HCT116 (cell line): ENCODE measurements at regions not wholly inside any gene's neighbourhood (a gene's known extent, or its start where the extent isn't known, plus 50 kb on each side); places are given as distances from the start of the nearest gene placed in this dataset.

Experiments
- ATAC-seq: fragments of 200-7000 bp; cut with Tn5 transposase; 2 replicates; pipeline ENCODE4 v1.9.1; 2020; ENCODE audit warnings: mild to moderate bottlenecking, moderate library complexity
- BruUV-seq: library from RNA; stranded (reverse); fragments of 400-500 nt; replicated peaks from 2 replicates; lab custom pipeline; 2021; lab: Mats Ljungman, UMichigan
- CTCF ChIA-PET: fragments of 300-600 bp; sonication (Branson Sonifier 250); formaldehyde crosslinking; loops from one replicate; lab custom pipeline; 2021; ENCODE audit warnings: antibody characterized with exemption; lab: Charles Lee
- POLR2A ChIA-PET: fragments of 300-600, 350-600 bp; sonication (Branson Sonifier 250); formaldehyde crosslinking; loops from one replicate; lab custom pipeline; 2021; ENCODE audit warnings: antibody characterized with exemption; lab: Charles Lee
- RAD21 ChIA-PET, 2 experiments: fragments of 300-600 bp; sonication (Branson Sonifier 250); formaldehyde crosslinking; loops; one replicate each; lab custom pipeline; 2023; ENCODE audit warnings: low total read pairs in 2 of 2; ENCODE audit not compliant: uncharacterized antibody in 2 of 2, unreplicated experiment in 2 of 2, low non-redundant PET in 1 of 2; lab: Charles Lee
- DNase-seq: peaks from one replicate; pipeline ENCODE4 v3.0.0-alpha.2; 2010; ENCODE audit warnings: low read depth, low spot score
- H2AFZ ChIP-seq: fragments of 200-600 bp; shearing (Covaris generic), sonication (generic); 2 replicates; pipeline ENCODE4 v1.6.1; 2017; ENCODE audit warnings: low read depth, mixed run types, mixed read lengths, antibody characterized with exemption, low read length; ENCODE audit not compliant: poor library complexity, severe bottlenecking
- H3K27ac ChIP-seq: 2 replicates; pipeline ENCODE4 v1.5.1; 2012; ENCODE audit warnings: low read depth, low read length
- H3K27me3 ChIP-seq: fragments of 200-600 bp; sonication (generic); 2 replicates; pipeline ENCODE4 v1.6.1; 2016; ENCODE audit warnings: mixed run types, low read length, mixed read lengths; ENCODE audit not compliant: insufficient read depth
- H3K36me3 ChIP-seq, 2 experiments: fragments of 200-500 bp in 1 of 2; fragments of 200-600 bp in 1 of 2; sonication (Bioruptor generic) in 1 of 2; sonication (generic) in 1 of 2; 2 replicates each; pipeline versions ENCODE4 v1.5.1 to v1.6.1; 2014 to 2016; ENCODE audit warnings: low read length in 2 of 2, inconsistent platforms in 1 of 2, mixed read lengths in 1 of 2, mixed run types in 1 of 2; ENCODE audit not compliant: insufficient read depth in 2 of 2, control insufficient read depth in 1 of 2
- H3K4me1 ChIP-seq, 2 experiments: fragments of 200-600 bp in 1 of 2; sonication (generic) in 1 of 2; 2 replicates each; pipeline versions ENCODE4 v1.5.1 to v1.6.1; 2012 to 2017; ENCODE audit warnings: low read length in 2 of 2, inconsistent platforms in 1 of 2, mild to moderate bottlenecking in 1 of 2, mixed read lengths in 1 of 2, mixed run types in 1 of 2, moderate library complexity in 1 of 2; ENCODE audit not compliant: insufficient read depth in 2 of 2, control insufficient read depth in 1 of 2
- H3K4me2 ChIP-seq: fragments of 200-600 bp; sonication (generic); 2 replicates; pipeline ENCODE4 v1.6.1; 2017; ENCODE audit warnings: mixed run types, low read length, mixed read lengths
- H3K4me3 ChIP-seq, 2 experiments: fragments of 200-600 bp in 1 of 2; sonication (generic) in 1 of 2; replicated peaks in 1 of 2; 2 replicates each; pipeline ENCODE4 v1.5.1; 2011 to 2016; ENCODE audit warnings: low read length in 2 of 2, control low read depth in 1 of 2, low read depth in 1 of 2, mild to moderate bottlenecking in 1 of 2, mixed read lengths in 1 of 2, mixed run types in 1 of 2
- H3K79me2 ChIP-seq: fragments of 200-600 bp; sonication (generic); 2 replicates; pipeline ENCODE4 v1.6.1; 2017; ENCODE audit warnings: mild to moderate bottlenecking, mixed run types, low read length, moderate library complexity, mixed read lengths; ENCODE audit not compliant: insufficient read depth
- H3K9ac ChIP-seq: fragments of 200-600 bp; sonication (generic); 2 replicates; pipeline ENCODE4 v1.6.1; 2016; ENCODE audit warnings: low read length, mixed read lengths
- H3K9me2 ChIP-seq: fragments of 200-600 bp; sonication (generic), shearing (Covaris generic); 2 replicates; pipeline ENCODE4 v1.6.1; 2017; ENCODE audit warnings: mixed run types, mild to moderate bottlenecking, moderate library complexity; ENCODE audit not compliant: insufficient read depth
- H3K9me3 ChIP-seq, 2 experiments: fragments of 200-500 bp in 1 of 2; fragments of 200-600 bp in 1 of 2; sonication (Bioruptor generic) in 1 of 2; sonication (generic) in 1 of 2; 2 replicates each; pipeline ENCODE4 v1.6.1; 2014 to 2017; ENCODE audit warnings: low read length in 2 of 2, mixed read lengths in 2 of 2, inconsistent platforms in 1 of 2, low read depth in 1 of 2, mild to moderate bottlenecking in 1 of 2, mixed run types in 1 of 2, moderate library complexity in 1 of 2; ENCODE audit not compliant: control insufficient read depth in 1 of 2, insufficient read depth in 1 of 2
- H4K20me1 ChIP-seq: fragments of 200-600 bp; sonication (generic), shearing (Covaris generic); 2 replicates; pipeline ENCODE4 v1.6.1; 2017; ENCODE audit warnings: mixed run types, mild to moderate bottlenecking, moderate library complexity; ENCODE audit not compliant: insufficient read depth
- CEBPB ChIP-seq: IDR thresholded peaks from 2 replicates; pipeline ENCODE4 v1.6.1; 2012; ENCODE audit warnings: low read depth
- EGR1 ChIP-seq: IDR thresholded peaks from 2 replicates; pipeline ENCODE4 v1.6.1; 2012; ENCODE audit warnings: low read depth
- ELF1 ChIP-seq: IDR thresholded peaks from 2 replicates; pipeline ENCODE4 v1.6.1; 2012; ENCODE audit warnings: low read depth, borderline replicate concordance
- EZH2 ChIP-seq: fragments of 200-600 bp; sonication (generic); IDR thresholded peaks from 2 replicates; pipeline ENCODE4 v1.6.1; 2017; ENCODE audit warnings: antibody characterized with exemption, mixed run types
- EZH2phosphoT487 ChIP-seq: fragments of 200-600 bp; IDR thresholded peaks from 2 replicates; pipeline ENCODE4 v1.6.1; 2018; ENCODE audit warnings: antibody characterized with exemption, borderline replicate concordance
- JUND ChIP-seq: IDR thresholded peaks from 2 replicates; pipeline ENCODE4 v1.6.1; 2012
- RAD21 ChIP-seq: IDR thresholded peaks from 2 replicates; pipeline ENCODE4 v1.6.1; 2012; ENCODE audit warnings: low read depth, mild to moderate bottlenecking
- REST ChIP-seq: IDR thresholded peaks from 2 replicates; pipeline ENCODE4 v1.6.1; 2012; ENCODE audit warnings: low read depth
- SIN3A ChIP-seq: IDR thresholded peaks from 2 replicates; pipeline ENCODE4 v1.6.1; 2012; ENCODE audit warnings: low read depth
- SP1 ChIP-seq: IDR thresholded peaks from 2 replicates; pipeline ENCODE4 v1.6.1; 2012; ENCODE audit warnings: low read depth
- TCF7L2 ChIP-seq: IDR thresholded peaks from 2 replicates; pipeline ENCODE4 v1.7.0; 2011; ENCODE audit warnings: borderline replicate concordance, inconsistent platforms; ENCODE audit not compliant: insufficient read depth, insufficient read length; ENCODE audit errors: extremely low read depth
- YY1 ChIP-seq: IDR thresholded peaks from 2 replicates; pipeline ENCODE4 v1.6.1; 2011; ENCODE audit warnings: low read length, low read depth, moderate library complexity, mild to moderate bottlenecking; ENCODE audit not compliant: insufficient replicate concordance; ENCODE audit errors: extremely low read depth
- ZNF274 ChIP-seq: fragments of 200-500 bp; sonication (Bioruptor generic); IDR thresholded peaks from 2 replicates; pipeline ENCODE4 v1.6.1; 2014; ENCODE audit warnings: mild to moderate bottlenecking, low read depth, low read length, inconsistent platforms
- intact Hi-C: fragments of 100-400 bp; cut with micrococcal nuclease; formaldehyde crosslinking; loops from 2 replicates; pipeline ENCODE4 v1.10.0; 2022
- TF ChIP-seq, protein P1 (sequence below), 3 experiments: fragments of 200-600 bp in 1 of 3; sonication (generic) in 1 of 3; IDR thresholded peaks in 2 of 3; conservative IDR thresholded peaks in 1 of 3; 2 replicates each; pipeline ENCODE4 v1.5.1; 2012 to 2017; ENCODE audit warnings: low read depth in 2 of 3, low read length in 2 of 3, antibody characterized with exemption in 1 of 3, borderline replicate concordance in 1 of 3, control low read depth in 1 of 3, mild to moderate bottlenecking in 1 of 3, mixed read lengths in 1 of 3, mixed run types in 1 of 3, moderate library complexity in 1 of 3; ENCODE audit not compliant: insufficient read depth in 1 of 3
- TF ChIP-seq, protein P2 (sequence below): IDR thresholded peaks from 2 replicates; pipeline ENCODE4 v1.6.1; 2012
- TF ChIP-seq, protein P3 (sequence below): IDR thresholded peaks from 2 replicates; pipeline ENCODE4 v1.6.1; 2012

DNA sequence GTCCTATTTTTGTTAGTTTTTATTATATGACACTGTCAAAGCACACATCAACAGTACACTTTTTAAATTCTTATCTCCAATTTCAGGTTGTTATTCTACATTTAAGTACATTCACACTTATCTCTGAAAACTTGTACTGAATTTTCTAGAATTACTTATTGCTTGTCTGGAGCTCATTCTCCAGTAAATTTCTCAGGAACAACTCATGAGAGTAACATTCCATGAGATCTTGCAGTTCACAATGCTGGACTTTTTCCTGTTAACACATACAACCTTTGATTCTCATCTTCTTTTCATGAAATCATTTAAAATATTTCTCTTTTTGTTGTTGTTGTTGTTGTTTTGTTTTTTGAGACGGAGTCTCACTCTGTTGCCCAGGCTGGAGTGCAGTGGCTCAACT, 320.9 kb upstream of the CAMK1G start:
- no peak overlapping the region for H3K4me3 ChIP-seq
- H3K79me2 ChIP-seq = no peaks in the 10 kb centered on the region
- RAD21 ChIA-PET = no interaction called here
- no peak overlapping the region for H3K4me2 ChIP-seq
- no peak for ATAC-seq
- no peak for TF ChIP-seq YY1
- no peak for TF ChIP-seq RAD21
- no peak for TF ChIP-seq ZNF274
- no peak for TF ChIP-seq EZH2phosphoT487
- no peak for TF ChIP-seq REST
- no peak for TF ChIP-seq SP1
- TF ChIP-seq, protein P1, sequence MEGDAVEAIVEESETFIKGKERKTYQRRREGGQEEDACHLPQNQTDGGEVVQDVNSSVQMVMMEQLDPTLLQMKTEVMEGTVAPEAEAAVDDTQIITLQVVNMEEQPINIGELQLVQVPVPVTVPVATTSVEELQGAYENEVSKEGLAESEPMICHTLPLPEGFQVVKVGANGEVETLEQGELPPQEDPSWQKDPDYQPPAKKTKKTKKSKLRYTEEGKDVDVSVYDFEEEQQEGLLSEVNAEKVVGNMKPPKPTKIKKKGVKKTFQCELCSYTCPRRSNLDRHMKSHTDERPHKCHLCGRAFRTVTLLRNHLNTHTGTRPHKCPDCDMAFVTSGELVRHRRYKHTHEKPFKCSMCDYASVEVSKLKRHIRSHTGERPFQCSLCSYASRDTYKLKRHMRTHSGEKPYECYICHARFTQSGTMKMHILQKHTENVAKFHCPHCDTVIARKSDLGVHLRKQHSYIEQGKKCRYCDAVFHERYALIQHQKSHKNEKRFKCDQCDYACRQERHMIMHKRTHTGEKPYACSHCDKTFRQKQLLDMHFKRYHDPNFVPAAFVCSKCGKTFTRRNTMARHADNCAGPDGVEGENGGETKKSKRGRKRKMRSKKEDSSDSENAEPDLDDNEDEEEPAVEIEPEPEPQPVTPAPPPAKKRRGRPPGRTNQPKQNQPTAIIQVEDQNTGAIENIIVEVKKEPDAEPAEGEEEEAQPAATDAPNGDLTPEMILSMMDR (IDR thresholded peaks at IDR 0.05 in 2 of 3, conservative IDR thresholded peaks at IDR 0.05 in 1 of 3; ENCODE audit: borderline replicate concordance in 1 of 3, insufficient read depth in 1 of 3, low read depth in 2 of 3, low read length in 2 of 3) = no peak
- TF ChIP-seq, protein P2, sequence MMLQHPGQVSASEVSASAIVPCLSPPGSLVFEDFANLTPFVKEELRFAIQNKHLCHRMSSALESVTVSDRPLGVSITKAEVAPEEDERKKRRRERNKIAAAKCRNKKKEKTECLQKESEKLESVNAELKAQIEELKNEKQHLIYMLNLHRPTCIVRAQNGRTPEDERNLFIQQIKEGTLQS = no peak
- TF ChIP-seq TCF7L2 = no peak
- TF ChIP-seq EZH2 = no peak
- no peak for TF ChIP-seq JUND
- TF ChIP-seq ELF1 = no peak
- no peak for TF ChIP-seq CEBPB
- TF ChIP-seq, protein P3, sequence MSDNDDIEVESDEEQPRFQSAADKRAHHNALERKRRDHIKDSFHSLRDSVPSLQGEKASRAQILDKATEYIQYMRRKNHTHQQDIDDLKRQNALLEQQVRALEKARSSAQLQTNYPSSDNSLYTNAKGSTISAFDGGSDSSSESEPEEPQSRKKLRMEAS = no peak
- TF ChIP-seq EGR1 = no peak
- no peak for TF ChIP-seq SIN3A
- H3K9me3 ChIP-seq = no peaks in the 10 kb centered on the region; a peak in 1 of 4 replicates
- H2AFZ ChIP-seq = no peak overlapping the region
- H3K27me3 ChIP-seq = no peaks in the 10 kb centered on the region
- H3K27ac ChIP-seq = no peak overlapping the region
- POLR2A ChIA-PET = no interaction called here
- no peak overlapping the region for H3K9ac ChIP-seq
- intact Hi-C loops = no loop called here
- H3K36me3 ChIP-seq = no peaks in the 10 kb centered on the region
- BruUV-seq = no TSS peak
- CTCF ChIA-PET = no interaction called here
- H3K9me2 ChIP-seq = no peaks in the 10 kb centered on the region
- no peaks in the 10 kb centered on the region for H4K20me1 ChIP-seq
- no peaks in the 10 kb centered on the region for H3K4me1 ChIP-seq
- no peak for DNase-seq
